ENCODE measurements at regions not wholly inside any gene's neighbourhood (a gene's known extent, or its start where the extent isn't known, plus 50 kb on each side); places are given as distances from the start of the nearest gene placed in this dataset.

DNA sequence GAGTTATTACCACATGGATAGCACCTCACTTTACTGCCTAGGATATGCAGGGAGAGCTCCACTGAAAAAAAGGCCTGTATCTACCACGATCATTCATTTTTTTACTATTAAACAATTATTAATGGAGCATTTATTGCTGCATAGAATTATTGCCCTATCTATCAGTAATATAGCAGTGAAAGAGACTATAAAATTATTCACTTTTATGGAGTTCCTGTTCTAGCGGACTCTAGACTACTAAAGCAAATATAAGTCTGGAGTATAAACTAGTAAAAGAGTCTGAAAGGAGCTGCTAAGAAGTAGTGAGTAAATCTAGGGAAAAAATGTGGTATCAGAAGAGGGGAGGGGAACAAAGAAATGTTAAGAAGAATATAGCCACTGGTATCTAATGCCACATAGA lies 150.4 kb upstream of the CYLC2 start:
- TF ChIP-seq CTCF (IDR thresholded peaks at IDR 0.05) (no peak), ZFX (IDR thresholded peaks at IDR 0.05; ENCODE audit: borderline replicate concordance) (no peak)
